ENCODE measurements at regions not wholly inside any gene's neighbourhood (a gene's known extent, or its start where the extent isn't known, plus 50 kb on each side); places are given as distances from the start of the nearest gene placed in this dataset.

- FAIRE-seq: no peak
Observed at GRCh38 chr14:97931273-97931672, 1134.1 kb downstream of the VRK1 start.

GRCh38 chr14:97942921-97943320 lies 1145.7 kb downstream of the VRK1 start:
- no peak for TF ChIP-seq POLR2A (IDR thresholded peaks at IDR 0.05; ENCODE audit: low read depth, low read length)
- no peak for TF ChIP-seq TAF1 (IDR thresholded peaks at IDR 0.05; ENCODE audit: low read depth, low read length)
- no peak for TF ChIP-seq POU2F2 (IDR thresholded peaks at IDR 0.05; ENCODE audit: low read depth, low read length)
- TF ChIP-seq SPI1 (IDR thresholded peaks at IDR 0.05; ENCODE audit: low read depth, low read length): no peak
- no peak for TF ChIP-seq POLR2AphosphoS5 (IDR thresholded peaks at IDR 0.05; ENCODE audit: low read depth, low read length)
- no peak for TF ChIP-seq PAX5 (IDR thresholded peaks at IDR 0.05; ENCODE audit: insufficient read depth, low read length, severe bottlenecking)
- DNase-seq (ENCODE audit: insufficient read length, low spot score) (no peak), FAIRE-seq (no peak)

More at GRCh38 chr14:97931273-97931672, 1134.1 kb downstream of the VRK1 start:
- no peak for TF ChIP-seq POLR2AphosphoS5 (IDR thresholded peaks at IDR 0.05; ENCODE audit: low read depth, low read length)
- no peak for TF ChIP-seq TAF1 (IDR thresholded peaks at IDR 0.05; ENCODE audit: low read depth, low read length)
- TF ChIP-seq SPI1 (IDR thresholded peaks at IDR 0.05; ENCODE audit: low read depth, low read length): no peak
- TF ChIP-seq POU2F2 (IDR thresholded peaks at IDR 0.05; ENCODE audit: low read depth, low read length): no peak
- TF ChIP-seq PAX5 (IDR thresholded peaks at IDR 0.05; ENCODE audit: insufficient read depth, low read length, severe bottlenecking): no peak
- no peak for TF ChIP-seq POLR2A (IDR thresholded peaks at IDR 0.05; ENCODE audit: low read depth, low read length)
- DNase-seq (ENCODE audit: insufficient read length, low spot score): no peak

- FAIRE-seq: no peak
- no peak for DNase-seq (ENCODE audit: insufficient read length, low spot score)
- TF ChIP-seq POU2F2 (IDR thresholded peaks at IDR 0.05; ENCODE audit: low read depth, low read length) (no peak), TAF1 (IDR thresholded peaks at IDR 0.05; ENCODE audit: low read depth, low read length) (no peak)
Observed at GRCh38 chr14:97943619-97944018, 1146.4 kb downstream of the VRK1 start.

- TF ChIP-seq POLR2AphosphoS5 (IDR thresholded peaks at IDR 0.05; ENCODE audit: low read depth, low read length) (no peak), TAF1 (IDR thresholded peaks at IDR 0.05; ENCODE audit: low read depth, low read length) (no peak), SPI1 (IDR thresholded peaks at IDR 0.05; ENCODE audit: low read depth, low read length) (no peak), POLR2A (IDR thresholded peaks at IDR 0.05; ENCODE audit: low read depth, low read length) (no peak), POU2F2 (IDR thresholded peaks at IDR 0.05; ENCODE audit: low read depth, low read length) (no peak), PAX5 (IDR thresholded peaks at IDR 0.05; ENCODE audit: insufficient read depth, low read length, severe bottlenecking) (no peak)
- FAIRE-seq (no peak), DNase-seq (ENCODE audit: insufficient read length, low spot score) (no peak)
Observed at GRCh38 chr14:97944380-97944779, 1147.2 kb downstream of the VRK1 start.

GRCh38 chr14:97945631-97946030 lies 1148.4 kb downstream of the VRK1 start:
- no peak for TF ChIP-seq POU2F2 (IDR thresholded peaks at IDR 0.05; ENCODE audit: low read depth, low read length)
- TF ChIP-seq POLR2AphosphoS5 (IDR thresholded peaks at IDR 0.05; ENCODE audit: low read depth, low read length): no peak
- DNase-seq (ENCODE audit: insufficient read length, low spot score) (no peak), FAIRE-seq (no peak)

GRCh38 chr14:97946240-97946639 lies 1149.1 kb downstream of the VRK1 start:
- DNase-seq (ENCODE audit: insufficient read length, low spot score) (no peak), FAIRE-seq (no peak)
- TF ChIP-seq POLR2A (IDR thresholded peaks at IDR 0.05; ENCODE audit: low read depth, low read length): no peak

- TF ChIP-seq TAF1 (IDR thresholded peaks at IDR 0.05; ENCODE audit: low read depth, low read length) (no peak), POLR2A (IDR thresholded peaks at IDR 0.05; ENCODE audit: low read depth, low read length) (no peak), PAX5 (IDR thresholded peaks at IDR 0.05; ENCODE audit: insufficient read depth, low read length, severe bottlenecking) (no peak), SPI1 (IDR thresholded peaks at IDR 0.05; ENCODE audit: low read depth, low read length) (no peak), POU2F2 (IDR thresholded peaks at IDR 0.05; ENCODE audit: low read depth, low read length) (no peak), POLR2AphosphoS5 (IDR thresholded peaks at IDR 0.05; ENCODE audit: low read depth, low read length) (no peak)
- FAIRE-seq (no peak), DNase-seq (ENCODE audit: insufficient read length, low spot score) (no peak)
Observed at GRCh38 chr14:97946641-97947040, 1149.5 kb downstream of the VRK1 start.

- FAIRE-seq (no peak), DNase-seq (ENCODE audit: insufficient read length, low spot score) (no peak)
- TF ChIP-seq POLR2AphosphoS5 (IDR thresholded peaks at IDR 0.05; ENCODE audit: low read depth, low read length) (no peak), PAX5 (IDR thresholded peaks at IDR 0.05; ENCODE audit: insufficient read depth, low read length, severe bottlenecking) (no peak), POU2F2 (IDR thresholded peaks at IDR 0.05; ENCODE audit: low read depth, low read length) (no peak), SPI1 (IDR thresholded peaks at IDR 0.05; ENCODE audit: low read depth, low read length) (no peak), POLR2A (IDR thresholded peaks at IDR 0.05; ENCODE audit: low read depth, low read length) (no peak), TAF1 (IDR thresholded peaks at IDR 0.05; ENCODE audit: low read depth, low read length) (no peak)
Observed at GRCh38 chr14:97948841-97949240, 1151.7 kb downstream of the VRK1 start.

GRCh38 chr14:97956581-97957340 lies 1159.6 kb downstream of the VRK1 start:
- FAIRE-seq (no peak), DNase-seq (ENCODE audit: insufficient read length, low spot score) (no peak)
- TF ChIP-seq POLR2AphosphoS5 (IDR thresholded peaks at IDR 0.05; ENCODE audit: low read depth, low read length) (no peak), SPI1 (IDR thresholded peaks at IDR 0.05; ENCODE audit: low read depth, low read length) (no peak), PAX5 (IDR thresholded peaks at IDR 0.05; ENCODE audit: insufficient read depth, low read length, severe bottlenecking) (no peak), POLR2A (IDR thresholded peaks at IDR 0.05; ENCODE audit: low read depth, low read length) (no peak), TAF1 (IDR thresholded peaks at IDR 0.05; ENCODE audit: low read depth, low read length) (no peak), POU2F2 (IDR thresholded peaks at IDR 0.05; ENCODE audit: low read depth, low read length) (no peak)

GRCh38 chr14:97959251-97959650 lies 1162.1 kb downstream of the VRK1 start:
- no peak for FAIRE-seq
- no peak for DNase-seq (ENCODE audit: insufficient read length, low spot score)
- TF ChIP-seq PAX5 (IDR thresholded peaks at IDR 0.05; ENCODE audit: insufficient read depth, low read length, severe bottlenecking): no peak
- TF ChIP-seq POLR2AphosphoS5 (IDR thresholded peaks at IDR 0.05; ENCODE audit: low read depth, low read length): no peak
- no peak for TF ChIP-seq POLR2A (IDR thresholded peaks at IDR 0.05; ENCODE audit: low read depth, low read length)
- TF ChIP-seq SPI1 (IDR thresholded peaks at IDR 0.05; ENCODE audit: low read depth, low read length): no peak
- no peak for TF ChIP-seq POU2F2 (IDR thresholded peaks at IDR 0.05; ENCODE audit: low read depth, low read length)
- no peak for TF ChIP-seq TAF1 (IDR thresholded peaks at IDR 0.05; ENCODE audit: low read depth, low read length)

Measured in GM12891 (cell line).